Esophagus squamous epithelium (tissue), 5 donors: ENCODE measurements at regions not wholly inside any gene's neighbourhood (a gene's known extent, or its start where the extent isn't known, plus 50 kb on each side); places are given as distances from the start of the nearest gene placed in this dataset.

Source experiments
- DNase-seq: peaks from one replicate; lab custom pipeline; 2025; lab: John Stamatoyannopoulos, UW
- H3K27ac ChIP-seq, 4 donors: fragments of 200-600 bp; sonication (generic); one replicate each; pipeline ENCODE4 v1.5.1; 2016 to 2019; ENCODE audit warnings: mild to moderate bottlenecking in 1 of 4
- H3K27me3 ChIP-seq, 4 donors: fragments of 200-600 bp; sonication (generic); 1 replicate in 3 of 4; 2 replicates in 1 of 4; pipeline versions ENCODE4 v1.5.1 to v1.6.0; 2017 to 2021; ENCODE audit warnings: antibody characterized with exemption in 1 of 4
- H3K36me3 ChIP-seq, 3 donors: fragments of 200-600 bp; sonication (generic); one replicate each; pipeline ENCODE4 v1.5.1; 2016 to 2019
- H3K4me1 ChIP-seq, 3 donors: fragments of 200-600 bp; sonication (generic); one replicate each; pipeline ENCODE4 v1.5.1; 2017 to 2019
- H3K4me3 ChIP-seq, 4 donors: fragments of 200-600 bp; sonication (generic); 1 replicate in 3 of 4; 2 replicates in 1 of 4; pipeline ENCODE4 v1.5.1; 2016 to 2019; ENCODE audit warnings: mild to moderate bottlenecking in 2 of 4, moderate library complexity in 1 of 4
- H3K9me3 ChIP-seq, 3 donors: fragments of 200-600 bp; sonication (generic); one replicate each; pipeline ENCODE4 v1.5.1; 2016 to 2019
- POLR2A ChIP-seq, 4 donors: fragments of 450-650 bp; IDR thresholded peaks; one replicate each; pipeline ENCODE4 v1.6.1; 2017; ENCODE audit warnings: antibody characterized with exemption in 4 of 4, mild to moderate bottlenecking in 4 of 4, moderate library complexity in 3 of 4
- WGBS, 2 donors: methylation state at CpG; one replicate each; pipeline ENCODE4 v1.1.5; 2018; 5-methylcytosine and 5-hydroxymethylcytosine counted together
- intact Hi-C: fragments of 100-400 bp; cut with DNase I; formaldehyde crosslinking; loops from one replicate; pipeline ENCODE4 v1.15.0; 2022
- TF ChIP-seq, protein P1 (sequence below), 6 experiments: fragments of 450-650 bp in 4 of 6; fragments of 200-600 bp in 2 of 6; sonication (generic) in 2 of 6; IDR thresholded peaks; one replicate each; pipeline ENCODE4 v1.5.1; 2016 to 2019; ENCODE audit warnings: antibody characterized with exemption in 6 of 6, mild to moderate bottlenecking in 4 of 6, moderate library complexity in 4 of 6
- donor health status: DM: yes; HTN: yes; CAD: no.

DNA sequence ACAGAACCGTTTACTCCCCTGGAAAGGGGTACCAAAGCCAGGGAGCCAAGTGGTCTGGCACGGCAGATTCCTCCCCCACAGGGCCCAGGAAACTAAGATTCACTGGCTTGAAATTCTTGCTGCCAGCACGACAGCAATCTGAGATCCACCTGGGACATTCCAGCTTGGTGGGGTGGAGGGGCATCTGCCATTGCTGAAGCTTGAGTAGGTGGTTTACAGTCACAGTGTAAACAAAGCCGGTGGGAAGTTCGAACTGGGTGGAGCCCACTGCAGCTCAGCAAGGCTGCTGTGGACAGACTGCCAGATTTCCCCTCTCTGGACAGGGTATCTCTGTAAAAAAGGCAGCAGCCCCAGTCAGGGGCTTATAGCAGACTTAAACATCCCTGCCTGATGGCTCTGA lies 901.7 kb upstream of the LRRTM1 start:
- Histone ChIP-seq H3K36me3 (no peaks in the 10 kb centered on the region), H3K27me3 (no peaks in the 10 kb centered on the region), H3K4me1 (no peaks in the 10 kb centered on the region), H3K4me3 (no peak overlapping the region), H3K9me3 (peaks cover 0 to 13% (median 0%) of the 10 kb centered on the region in 3 donors), H3K27ac (no peak overlapping the region)
- 58% methylated on average over 3 of the region's 5 CpGs; no CpG with 5 or more reads in 1 of the 2 donors for WGBS, 2 donors
- intact Hi-C loops = no loop called here
- TF ChIP-seq, protein P1, sequence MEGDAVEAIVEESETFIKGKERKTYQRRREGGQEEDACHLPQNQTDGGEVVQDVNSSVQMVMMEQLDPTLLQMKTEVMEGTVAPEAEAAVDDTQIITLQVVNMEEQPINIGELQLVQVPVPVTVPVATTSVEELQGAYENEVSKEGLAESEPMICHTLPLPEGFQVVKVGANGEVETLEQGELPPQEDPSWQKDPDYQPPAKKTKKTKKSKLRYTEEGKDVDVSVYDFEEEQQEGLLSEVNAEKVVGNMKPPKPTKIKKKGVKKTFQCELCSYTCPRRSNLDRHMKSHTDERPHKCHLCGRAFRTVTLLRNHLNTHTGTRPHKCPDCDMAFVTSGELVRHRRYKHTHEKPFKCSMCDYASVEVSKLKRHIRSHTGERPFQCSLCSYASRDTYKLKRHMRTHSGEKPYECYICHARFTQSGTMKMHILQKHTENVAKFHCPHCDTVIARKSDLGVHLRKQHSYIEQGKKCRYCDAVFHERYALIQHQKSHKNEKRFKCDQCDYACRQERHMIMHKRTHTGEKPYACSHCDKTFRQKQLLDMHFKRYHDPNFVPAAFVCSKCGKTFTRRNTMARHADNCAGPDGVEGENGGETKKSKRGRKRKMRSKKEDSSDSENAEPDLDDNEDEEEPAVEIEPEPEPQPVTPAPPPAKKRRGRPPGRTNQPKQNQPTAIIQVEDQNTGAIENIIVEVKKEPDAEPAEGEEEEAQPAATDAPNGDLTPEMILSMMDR (IDR thresholded peaks at IDR 0.05) = no peak
- TF ChIP-seq POLR2A (IDR thresholded peaks at IDR 0.05) = no peak
- DNase-seq = no peak

DNA sequence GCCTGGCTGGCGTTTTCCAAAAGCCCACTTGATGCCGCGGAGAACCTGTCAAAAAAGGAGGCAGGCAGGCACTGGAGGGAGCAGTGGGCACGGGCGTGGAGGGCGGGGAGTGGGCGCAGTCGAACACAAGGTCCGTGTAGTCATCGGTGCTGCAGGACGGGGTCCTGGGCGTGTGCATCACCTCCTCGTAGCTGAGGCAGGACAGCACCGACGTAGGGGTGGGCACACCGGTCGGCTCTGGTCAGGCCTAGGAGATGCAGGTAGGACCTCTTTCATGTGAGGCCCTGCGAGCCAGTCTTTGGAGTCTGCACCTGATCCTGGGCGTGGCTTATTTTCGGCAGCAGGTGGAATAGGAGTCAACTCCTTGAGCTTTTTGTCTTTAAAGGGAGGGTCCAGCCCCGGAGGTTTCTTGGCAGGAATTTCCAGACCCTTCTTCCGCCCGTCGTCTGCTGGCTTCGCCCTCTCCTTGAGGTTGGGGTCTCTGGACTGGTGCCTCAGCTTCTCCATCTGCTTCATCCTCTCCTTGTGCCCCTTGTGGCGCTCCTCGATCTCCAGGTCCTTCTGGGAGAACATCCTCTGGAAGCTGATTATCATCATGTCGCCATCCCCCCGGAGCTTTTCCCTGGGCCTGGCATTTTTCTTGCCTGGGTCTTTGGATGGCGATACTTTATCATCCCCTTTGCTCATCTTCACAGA lies 892.5 kb upstream of the LRRTM1 start:
- no peak for TF ChIP-seq POLR2A (IDR thresholded peaks at IDR 0.05)
- TF ChIP-seq, protein P1 (IDR thresholded peaks at IDR 0.05) = no peak
- no peaks in the 10 kb centered on the region for H3K36me3 ChIP-seq
- no peak overlapping the region for H3K27ac ChIP-seq
- H3K4me1 ChIP-seq = no peaks in the 10 kb centered on the region
- intact Hi-C loops = no loop called here
- no peak for DNase-seq
- peaks cover 0 to 42% (median 22%) of the 10 kb centered on the region in 3 donors for H3K9me3 ChIP-seq
- H3K27me3 ChIP-seq = no peaks in the 10 kb centered on the region
- 91 to 92% methylated on average over 17 to 29 of the region's 30 CpGs for WGBS, 2 donors
- H3K4me3 ChIP-seq = no peak overlapping the region

DNA sequence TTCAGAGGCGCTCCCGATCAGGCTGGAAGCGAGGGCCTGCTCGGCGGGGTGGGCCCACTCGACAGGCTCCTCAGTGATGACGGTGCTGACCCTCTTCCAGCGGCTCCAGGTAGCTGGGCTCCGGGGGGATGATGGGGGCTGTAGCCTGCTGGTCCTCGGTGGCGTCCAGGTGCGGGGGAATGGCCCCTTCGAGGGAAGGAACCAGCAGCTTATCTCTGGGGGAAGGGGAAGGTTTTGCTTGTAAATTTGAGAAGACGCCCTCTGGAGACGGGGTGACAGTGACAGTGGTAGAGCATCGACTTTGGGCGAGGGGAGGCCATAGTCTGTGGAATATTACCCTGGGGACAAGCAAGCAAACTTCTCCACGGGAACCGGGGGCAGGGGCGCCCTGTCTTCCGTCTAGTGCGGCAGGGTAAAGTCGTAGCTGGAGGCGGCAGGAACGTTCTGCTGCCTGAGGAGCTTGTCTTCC lies 891.9 kb upstream of the LRRTM1 start:
- no peak overlapping the region for H3K27ac ChIP-seq
- TF ChIP-seq, protein P1 (IDR thresholded peaks at IDR 0.05) = no peak
- no peak for TF ChIP-seq POLR2A (IDR thresholded peaks at IDR 0.05)
- intact Hi-C loops = no loop called here
- no peaks in the 10 kb centered on the region for H3K4me1 ChIP-seq
- no peaks in the 10 kb centered on the region for H3K27me3 ChIP-seq
- H3K9me3 ChIP-seq = peaks cover 0 to 42% (median 22%) of the 10 kb centered on the region in 3 donors
- DNase-seq = no peak
- H3K4me3 ChIP-seq = no peak overlapping the region
- H3K36me3 ChIP-seq = no peaks in the 10 kb centered on the region
- 78 to 80% methylated on average over 2 to 5 of the region's 25 CpGs for WGBS, 2 donors

DNA sequence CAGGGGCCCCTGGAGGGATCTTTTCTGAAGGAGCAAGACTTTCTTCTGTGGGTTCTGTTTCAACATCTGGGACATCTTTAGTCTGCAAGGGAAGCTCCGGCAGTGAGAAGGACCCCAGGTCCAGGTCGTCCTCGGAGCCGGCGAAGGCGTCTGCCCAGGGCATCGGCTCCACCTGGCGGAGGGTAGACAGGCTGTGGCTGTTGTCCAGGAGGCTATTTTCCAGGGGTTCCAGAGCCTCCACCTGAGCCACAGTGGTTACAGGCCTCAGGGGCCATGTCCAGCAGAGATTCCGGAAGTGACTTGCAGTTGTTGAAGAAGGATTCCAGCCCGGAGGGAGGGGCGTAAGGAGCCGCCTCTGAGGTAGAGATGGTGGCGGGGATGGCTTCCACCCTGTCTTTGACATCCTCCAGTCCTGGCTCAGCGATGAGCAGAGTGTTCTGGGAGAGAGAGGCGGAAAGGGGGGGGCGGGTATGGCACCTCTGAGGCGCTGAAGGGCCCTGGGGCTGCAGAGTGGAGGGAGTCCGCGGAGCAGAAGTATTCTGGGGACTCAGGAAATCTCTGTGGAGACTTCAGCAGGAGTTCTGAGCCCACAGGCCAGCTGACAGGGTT lies 891.3 kb upstream of the LRRTM1 start:
- H3K4me3 ChIP-seq = no peak overlapping the region
- no peaks in the 10 kb centered on the region for H3K27me3 ChIP-seq
- no peak for DNase-seq
- H3K27ac ChIP-seq = no peak overlapping the region
- peaks cover 0 to 42% (median 22%) of the 10 kb centered on the region in 3 donors for H3K9me3 ChIP-seq
- no peaks in the 10 kb centered on the region for H3K4me1 ChIP-seq
- no peak for TF ChIP-seq POLR2A (IDR thresholded peaks at IDR 0.05)
- TF ChIP-seq, protein P1 (IDR thresholded peaks at IDR 0.05) = no peak
- WGBS, 2 donors = 88 to 92% methylated on average over 7 to 10 of the region's 19 CpGs
- no peaks in the 10 kb centered on the region for H3K36me3 ChIP-seq
- intact Hi-C loops = no loop called here
